Activated naive CD4-positive, alpha-beta T cell treated with anti-CD3 and anti-CD28 coated beads, Interleukin-2, amount 50 U/mL, for 24 hours (primary cell): ENCODE measurements at regions not wholly inside any gene's neighbourhood (a gene's known extent, or its start where the extent isn't known, plus 50 kb on each side); places are given as distances from the start of the nearest gene placed in this dataset.
"Not testable (repeated sequence)": the region's sequence is repeated elsewhere in the genome, so short reads cannot be mapped to it uniquely, and the experiment has no call there.

ENCODE experiments used
- H3K27ac Mint-ChIP-seq: one replicate; pipeline ENCODE4 v1.8.0; 2021; ENCODE audit warnings: mild to moderate bottlenecking, mixed read lengths
- H3K27me3 Mint-ChIP-seq: one replicate; pipeline ENCODE4 v1.8.0; 2021; ENCODE audit warnings: mixed read lengths
- H3K36me3 Mint-ChIP-seq: one replicate; pipeline ENCODE4 v1.8.0; 2021; ENCODE audit warnings: mixed read lengths
- H3K4me1 Mint-ChIP-seq: one replicate; pipeline ENCODE4 v1.8.0; 2021; ENCODE audit warnings: mixed read lengths
- H3K4me3 Mint-ChIP-seq: one replicate; pipeline ENCODE4 v1.8.0; 2021; ENCODE audit warnings: mild to moderate bottlenecking, mixed read lengths
- H3K9me3 Mint-ChIP-seq: one replicate; pipeline ENCODE4 v1.8.0; 2021; ENCODE audit warnings: mixed read lengths

GRCh38 chr17:65297384-65297783 is 160.2 kb downstream of the RGS9 start:
- Mint-ChIP-seq H3K27ac (no peak overlapping the region), H3K4me3 (no peak overlapping the region), H3K27me3 (peaks cover 1% of the 10 kb centered on the region), H3K9me3 (no peaks in the 10 kb centered on the region), H3K4me1 (peaks cover 5% of the 10 kb centered on the region), H3K36me3 (peaks cover 1% of the 10 kb centered on the region)

GRCh38 chr17:65294181-65294719 is 157.1 kb downstream of the RGS9 start:
- Mint-ChIP-seq H3K36me3 (peaks cover 1% of the 10 kb centered on the region), H3K4me1 (peaks cover 5% of the 10 kb centered on the region), H3K4me3 (no peak overlapping the region), H3K27me3 (peaks cover 1% of the 10 kb centered on the region), H3K27ac (no peak overlapping the region), H3K9me3 (no peaks in the 10 kb centered on the region)

GRCh38 chr17:65293584-65294180 is 156.5 kb downstream of the RGS9 start:
- Mint-ChIP-seq H3K4me1 (peaks cover 5% of the 10 kb centered on the region), H3K4me3 (no peak overlapping the region), H3K9me3 (no peaks in the 10 kb centered on the region), H3K27me3 (peaks cover under 1% of the 10 kb centered on the region), H3K36me3 (peaks cover 1% of the 10 kb centered on the region), H3K27ac (no peak overlapping the region)

- no peak overlapping the region for H3K27ac Mint-ChIP-seq
- no peaks in the 10 kb centered on the region for H3K9me3 Mint-ChIP-seq
- no peaks in the 10 kb centered on the region for H3K36me3 Mint-ChIP-seq
- H3K27me3 Mint-ChIP-seq = no peaks in the 10 kb centered on the region
- no peak overlapping the region for H3K4me3 Mint-ChIP-seq
- H3K4me1 Mint-ChIP-seq = peaks cover 5% of the 10 kb centered on the region
These were observed 155.3 kb downstream of the RGS9 start for GRCh38 chr17:65292430-65292829.

- H3K27me3 Mint-ChIP-seq, H3K27ac Mint-ChIP-seq, H3K4me1 Mint-ChIP-seq, H3K36me3 Mint-ChIP-seq, H3K4me3 Mint-ChIP-seq, H3K9me3 Mint-ChIP-seq: not testable (repeated sequence)
These were observed 154.1 kb downstream of the RGS9 start for GRCh38 chr17:65291301-65291700.

GRCh38 chr17:65290616-65291015 is 153.4 kb downstream of the RGS9 start:
- Mint-ChIP-seq H3K9me3 (no peaks in the 10 kb centered on the region), H3K4me3 (no peak overlapping the region), H3K4me1 (peaks cover 5% of the 10 kb centered on the region), H3K27ac (no peak overlapping the region), H3K27me3 (no peaks in the 10 kb centered on the region), H3K36me3 (no peaks in the 10 kb centered on the region)

- Mint-ChIP-seq H3K27ac (no peak overlapping the region), H3K36me3 (peaks cover under 1% of the 10 kb centered on the region), H3K4me3 (no peak overlapping the region), H3K9me3 (no peaks in the 10 kb centered on the region), H3K4me1 (peaks cover 5% of the 10 kb centered on the region), H3K27me3 (no peaks in the 10 kb centered on the region)
These were observed 152.9 kb downstream of the RGS9 start for GRCh38 chr17:65290056-65290455.

- no peak overlapping the region for H3K4me3 Mint-ChIP-seq
- H3K4me1 Mint-ChIP-seq = no peaks in the 10 kb centered on the region
- no peak overlapping the region for H3K27ac Mint-ChIP-seq
- peaks cover 3% of the 10 kb centered on the region for H3K36me3 Mint-ChIP-seq
- H3K27me3 Mint-ChIP-seq = no peaks in the 10 kb centered on the region
- no peaks in the 10 kb centered on the region for H3K9me3 Mint-ChIP-seq
These were observed 149.9 kb downstream of the RGS9 start for GRCh38 chr17:65287040-65287439.

- Mint-ChIP-seq H3K27ac (no peak overlapping the region), H3K4me1 (no peaks in the 10 kb centered on the region), H3K9me3 (no peaks in the 10 kb centered on the region), H3K27me3 (no peaks in the 10 kb centered on the region), H3K4me3 (no peak overlapping the region), H3K36me3 (peaks cover 3% of the 10 kb centered on the region)
These were observed 146.5 kb downstream of the RGS9 start for GRCh38 chr17:65283704-65284103.

GRCh38 chr17:65279456-65279855 is 142.3 kb downstream of the RGS9 start:
- H3K36me3 Mint-ChIP-seq = peaks cover 1% of the 10 kb centered on the region
- H3K9me3 Mint-ChIP-seq = no peaks in the 10 kb centered on the region
- H3K27ac Mint-ChIP-seq = no peak overlapping the region
- no peak overlapping the region for H3K4me3 Mint-ChIP-seq
- peaks cover 10% of the 10 kb centered on the region for H3K4me1 Mint-ChIP-seq
- H3K27me3 Mint-ChIP-seq = peaks cover 14% of the 10 kb centered on the region

GRCh38 chr17:65278820-65279184 is 141.6 kb downstream of the RGS9 start:
- H3K36me3 Mint-ChIP-seq = peaks cover 1% of the 10 kb centered on the region
- H3K9me3 Mint-ChIP-seq = no peaks in the 10 kb centered on the region
- H3K27ac Mint-ChIP-seq = no peak overlapping the region
- peaks cover 10% of the 10 kb centered on the region for H3K4me1 Mint-ChIP-seq
- peaks cover 14% of the 10 kb centered on the region for H3K27me3 Mint-ChIP-seq
- H3K4me3 Mint-ChIP-seq = no peak overlapping the region

GRCh38 chr17:65278050-65278819 is 141.1 kb downstream of the RGS9 start:
- Mint-ChIP-seq H3K9me3 (no peaks in the 10 kb centered on the region), H3K36me3 (peaks cover 1% of the 10 kb centered on the region), H3K27me3 (peaks cover 14% of the 10 kb centered on the region), H3K4me1 (peaks cover 10% of the 10 kb centered on the region), H3K27ac (no peak overlapping the region), H3K4me3 (no peak overlapping the region)

GRCh38 chr17:65277576-65277975 is 140.4 kb downstream of the RGS9 start:
- H3K27ac Mint-ChIP-seq = no peak overlapping the region
- peaks cover 10% of the 10 kb centered on the region for H3K4me1 Mint-ChIP-seq
- peaks cover 1% of the 10 kb centered on the region for H3K36me3 Mint-ChIP-seq
- peaks cover 14% of the 10 kb centered on the region for H3K27me3 Mint-ChIP-seq
- H3K4me3 Mint-ChIP-seq = no peak overlapping the region
- no peaks in the 10 kb centered on the region for H3K9me3 Mint-ChIP-seq
